GM21825 (cell line): ENCODE measurements at regions not wholly inside any gene's neighbourhood (a gene's known extent, or its start where the extent isn't known, plus 50 kb on each side); places are given as distances from the start of the nearest gene placed in this dataset.

Experiments
- ATAC-seq: cut with Tn5 transposase; IDR thresholded peaks from one replicate; pipeline ENCODE4 v1.9.1; 2021; ENCODE audit warnings: mild to moderate bottlenecking, moderate library complexity; ENCODE audit not compliant: unreplicated experiment

- no peak for ATAC-seq
These were observed 1108.1 kb downstream of the BCL11B start for GRCh38 chr14:98163873-98164272.

- no peak for ATAC-seq
These were observed 1106.0 kb downstream of the BCL11B start for GRCh38 chr14:98165976-98166375.

GRCh38 chr14:98167275-98167674, 1104.7 kb downstream of the BCL11B start:
- no peak for ATAC-seq

GRCh38 chr14:98167705-98168104, 1104.3 kb downstream of the BCL11B start:
- no peak for ATAC-seq

- no peak for ATAC-seq
These were observed 1103.6 kb downstream of the BCL11B start for GRCh38 chr14:98168211-98168985.

GRCh38 chr14:98169170-98169587, 1102.8 kb downstream of the BCL11B start:
- ATAC-seq = no peak

GRCh38 chr14:98170575-98170974, 1101.4 kb downstream of the BCL11B start:
- ATAC-seq = no peak

GRCh38 chr14:98171654-98172053, 1100.3 kb downstream of the BCL11B start:
- ATAC-seq = no peak

GRCh38 chr14:98172243-98172778, 1099.7 kb downstream of the BCL11B start:
- no peak for ATAC-seq

GRCh38 chr14:98173305-98173704, 1098.7 kb downstream of the BCL11B start:
- ATAC-seq = no peak

- ATAC-seq = no peak
These were observed 1098.0 kb downstream of the BCL11B start for GRCh38 chr14:98174041-98174440.

- no peak for ATAC-seq
These were observed 1096.6 kb downstream of the BCL11B start for GRCh38 chr14:98175436-98175835.

GRCh38 chr14:98175881-98176280, 1096.1 kb downstream of the BCL11B start:
- ATAC-seq = no peak

- no peak for ATAC-seq
These were observed 1095.1 kb downstream of the BCL11B start for GRCh38 chr14:98176892-98177291.

- ATAC-seq = no peak
These were observed 1094.4 kb downstream of the BCL11B start for GRCh38 chr14:98177551-98177950.

GRCh38 chr14:98181241-98181640, 1090.8 kb downstream of the BCL11B start:
- ATAC-seq = no peak

- no peak for ATAC-seq
These were observed 1090.2 kb downstream of the BCL11B start for GRCh38 chr14:98181768-98182167.

GRCh38 chr14:98182393-98183055, 1089.5 kb downstream of the BCL11B start:
- ATAC-seq = no peak

GRCh38 chr14:98183556-98183955, 1088.4 kb downstream of the BCL11B start:
- no peak for ATAC-seq

- ATAC-seq = no peak
These were observed 1087.5 kb downstream of the BCL11B start for GRCh38 chr14:98184457-98184856.

GRCh38 chr14:98185036-98185435, 1087.0 kb downstream of the BCL11B start:
- no peak for ATAC-seq

- no peak for ATAC-seq
These were observed 1085.9 kb downstream of the BCL11B start for GRCh38 chr14:98186140-98186539.
